Heart left ventricle (tissue), 13 donors: ENCODE measurements at regions not wholly inside any gene's neighbourhood (a gene's known extent, or its start where the extent isn't known, plus 50 kb on each side); places are given as distances from the start of the nearest gene placed in this dataset.
"Not testable (repeated sequence)": the region's sequence is repeated elsewhere in the genome, so short reads cannot be mapped to it uniquely, and the experiment has no call there.

Source experiments
- CTCF ChIP-seq, 12 donors: fragments of 200-600 bp; sonication (generic) in 4 of 12; IDR thresholded peaks; one replicate each; pipeline versions ENCODE4 v1.5.0 to v1.8.0; 2018 to 2022; ENCODE audit warnings: antibody characterized with exemption in 12 of 12, mild to moderate bottlenecking in 5 of 12
- POLR2A ChIP-seq, 2 donors: fragments of 450-650 bp; IDR thresholded peaks; one replicate each; pipeline ENCODE4 v1.6.1; 2017; ENCODE audit warnings: antibody characterized with exemption in 2 of 2, mild to moderate bottlenecking in 2 of 2, moderate library complexity in 2 of 2
- donor health status: ischemic (EF 13 %, LVEDD 7.1; RV severe dilation, severe dysfunction).
- donor health status: DM: no; HTN: yes; CAD: no.
- donor health status: DM: no; HTN: no; CAD: no.
- donor health status: ischemic (EF 25% LVEDD 6.9; RV normal size, moderate dysfunction).
- donor health status: ischemic (EF 25% LVEDD 5.7; RV mildly dilated, moderate dysfunction).
- donor health status: ischemic (EF 35%, LVEDD 5.7; RV mildly dilated, moderate dysfunction).
- donor health status: nonischemic (EF 11% LVEDD 7.7; RV severe dilation, severe dysfunction).
- donor health status: DM: yes; HTN: yes; CAD: no.
- donor health status: PGD.
- donor health status: ischemic (EF 29% LVEDD 5.4; RV normal size, mild dysfunction).
- donor health status: nonischemic (EF 23%, LVEDD 6.1; RV moderate dilation, normal function).

DNA sequence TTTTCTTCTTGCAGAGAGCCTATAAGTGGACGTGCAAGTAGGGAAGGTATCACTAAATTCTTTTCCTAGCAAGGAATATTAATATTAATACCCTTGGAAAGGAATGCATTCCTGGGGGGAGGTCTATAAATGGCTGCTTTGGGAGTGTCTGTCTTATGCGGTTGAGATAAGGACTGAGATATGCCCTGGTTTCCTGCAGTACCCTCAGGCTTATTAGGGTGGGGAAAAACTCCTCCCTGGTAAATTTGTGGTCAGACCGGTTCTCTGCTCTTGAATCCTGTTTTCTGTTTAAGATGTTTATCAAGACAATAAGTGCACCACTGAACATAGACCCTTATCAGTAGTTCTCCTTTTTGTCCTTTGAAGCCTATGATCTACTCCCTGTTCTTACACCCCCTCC, 155.2 kb downstream of the COPS8 start:
- not testable (repeated sequence) for TF ChIP-seq POLR2A, CTCF (IDR thresholded peaks at IDR 0.05)
